Neural cell (in vitro differentiated cells): ENCODE measurements at regions not wholly inside any gene's neighbourhood (a gene's known extent, or its start where the extent isn't known, plus 50 kb on each side); places are given as distances from the start of the nearest gene placed in this dataset.

Experiments
- H2AFZ ChIP-seq: fragments of 200-600, 300-800 bp; sonication (generic), shearing (Covaris generic); 2 replicates; pipeline ENCODE4 v1.6.0; 2014; ENCODE audit warnings: low read depth, mild to moderate bottlenecking, antibody characterized with exemption, low read length, moderate library complexity
- H3F3A ChIP-seq: fragments of 200-600 bp; shearing (Covaris generic); 2 replicates; pipeline ENCODE4 v1.6.1; 2016; ENCODE audit warnings: mild to moderate bottlenecking, moderate library complexity, mixed read lengths, antibody characterized with exemption, low read length; ENCODE audit not compliant: insufficient read depth, poor library complexity, severe bottlenecking
- H3K27ac ChIP-seq: fragments of 200-600, 300-800 bp; sonication (generic), shearing (Covaris generic); 2 replicates; pipeline ENCODE4 v1.5.1; 2014; ENCODE audit warnings: mild to moderate bottlenecking, low read length, moderate library complexity
- H3K27me3 ChIP-seq: fragments of 300-800, 200-600 bp; sonication (generic), shearing (Covaris generic); 2 replicates; pipeline ENCODE4 v1.6.0; 2014; ENCODE audit warnings: mild to moderate bottlenecking, low read depth, low read length, moderate library complexity; ENCODE audit not compliant: insufficient read depth
- H3K36me3 ChIP-seq: fragments of 300-800, 200-600 bp; sonication (generic), shearing (Covaris generic); 2 replicates; pipeline ENCODE4 v1.5.1; 2014; ENCODE audit warnings: mild to moderate bottlenecking, antibody characterized with exemption, low read length, moderate library complexity; ENCODE audit not compliant: insufficient read depth
- H3K4me2 ChIP-seq: fragments of 300-800, 200-600 bp; sonication (generic), shearing (Covaris generic); 2 replicates; pipeline ENCODE4 v1.6.0; 2014; ENCODE audit warnings: mild to moderate bottlenecking, low read length
- H3K4me3 ChIP-seq: fragments of 300-800, 200-600 bp; sonication (generic), shearing (Covaris generic); 2 replicates; pipeline ENCODE4 v1.5.1; 2014; ENCODE audit warnings: mild to moderate bottlenecking, low read length, moderate library complexity
- H3K79me2 ChIP-seq: fragments of 200-600 bp; shearing (Covaris generic); replicated peaks from 2 replicates; pipeline ENCODE4 v1.6.0; 2014; ENCODE audit warnings: mild to moderate bottlenecking, low read length, moderate library complexity; ENCODE audit not compliant: insufficient read depth
- H3K9ac ChIP-seq: fragments of 300-800, 200-600 bp; sonication (generic), shearing (Covaris generic); 2 replicates; pipeline ENCODE4 v1.6.1; 2016; ENCODE audit warnings: mild to moderate bottlenecking, low read length, mixed read lengths
- H3K9me2 ChIP-seq: fragments of 200-600 bp; shearing (Covaris generic); 2 replicates; pipeline ENCODE4 v1.6.1; 2016; ENCODE audit warnings: mild to moderate bottlenecking, low read length, mixed read lengths; ENCODE audit not compliant: insufficient read depth
- H3K9me3 ChIP-seq: fragments of 200-600, 300-800 bp; sonication (generic), shearing (Covaris generic); 2 replicates; pipeline ENCODE4 v1.6.1; 2016; ENCODE audit warnings: mild to moderate bottlenecking, mixed run types, low read length, moderate library complexity, mixed read lengths
- H4K20me1 ChIP-seq: fragments of 200-600 bp; shearing (Covaris generic); 2 replicates; pipeline ENCODE4 v1.6.1; 2016; ENCODE audit warnings: mild to moderate bottlenecking, mixed run types; ENCODE audit not compliant: insufficient read depth
- CTCF ChIP-seq: fragments of 450-650 bp; IDR thresholded peaks from 2 replicates; pipeline ENCODE4 v1.5.1; 2014; ENCODE audit warnings: antibody characterized with exemption, mild to moderate bottlenecking, moderate library complexity; ENCODE audit not compliant: poor library complexity, severe bottlenecking
- EP300 ChIP-seq: fragments of 450-650 bp; conservative IDR thresholded peaks from 2 replicates; pipeline ENCODE4 v1.6.1; 2014; ENCODE audit warnings: antibody characterized with exemption, mild to moderate bottlenecking, moderate library complexity; ENCODE audit not compliant: poor library complexity, severe bottlenecking
- EZH2 ChIP-seq: fragments of 200-600, 300-800 bp; shearing (Covaris generic), sonication (generic); IDR thresholded peaks from 2 replicates; pipeline ENCODE4 v1.6.1; 2014; ENCODE audit warnings: antibody characterized with exemption, low read length, borderline replicate concordance, mild to moderate bottlenecking; ENCODE audit not compliant: insufficient read depth, poor library complexity, severe bottlenecking
- MXI1 ChIP-seq: fragments of 450-650 bp; conservative IDR thresholded peaks from 2 replicates; pipeline ENCODE4 v1.6.1; 2014; ENCODE audit warnings: antibody characterized with exemption, mild to moderate bottlenecking; ENCODE audit not compliant: poor library complexity, severe bottlenecking
- POLR2AphosphoS5 ChIP-seq: IDR thresholded peaks from 2 replicates; pipeline ENCODE4 v1.6.1; 2012
- RAD21 ChIP-seq: fragments of 450-650 bp; conservative IDR thresholded peaks from 2 replicates; pipeline ENCODE4 v1.6.1; 2014; ENCODE audit warnings: antibody characterized with exemption, mild to moderate bottlenecking, moderate library complexity
- SMC3 ChIP-seq: fragments of 450-650 bp; conservative IDR thresholded peaks from 2 replicates; pipeline ENCODE4 v1.6.1; 2014; ENCODE audit warnings: antibody characterized with exemption, mild to moderate bottlenecking, moderate library complexity; ENCODE audit not compliant: poor library complexity
- TAF1 ChIP-seq: IDR thresholded peaks from 2 replicates; pipeline ENCODE4 v1.6.1; 2012; ENCODE audit warnings: low read depth
- TF ChIP-seq, protein P1 (sequence below): IDR thresholded peaks from 2 replicates; pipeline ENCODE4 v1.6.1; 2012; ENCODE audit warnings: borderline replicate concordance

DNA sequence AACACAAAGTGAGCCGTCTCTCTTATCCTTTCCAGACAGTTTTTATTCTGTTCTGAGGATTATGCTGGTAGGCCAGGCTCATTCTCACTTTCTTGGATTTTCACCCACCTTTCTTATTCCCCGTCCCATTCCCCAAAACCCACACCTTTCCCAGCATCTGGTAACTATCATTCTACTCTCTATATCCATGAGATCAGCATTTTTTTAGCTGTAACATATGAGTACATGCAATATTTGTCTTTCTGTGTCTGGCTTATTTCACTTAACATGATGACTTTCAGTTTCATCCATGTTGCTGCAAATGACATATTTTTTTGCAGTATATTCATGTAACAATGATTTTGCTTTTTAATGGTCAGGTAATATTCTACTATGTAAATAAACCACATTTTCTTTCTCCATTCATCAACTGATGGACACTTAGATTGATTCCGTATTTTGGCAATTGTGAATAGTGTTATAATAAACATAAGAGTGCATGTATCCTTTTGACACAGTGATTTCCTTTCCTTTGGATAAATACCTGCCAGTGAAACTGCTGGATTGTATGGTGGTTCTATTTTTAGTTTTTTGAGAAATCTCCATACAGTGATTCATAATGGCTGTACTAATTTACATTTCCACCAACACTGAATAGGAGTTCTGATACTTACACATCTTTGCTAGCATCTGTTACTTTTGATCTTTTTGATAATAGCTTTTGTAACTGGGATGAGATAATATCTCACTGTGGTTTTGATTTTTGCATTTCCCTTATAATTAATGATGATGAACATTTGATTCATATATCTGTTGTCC is 289.3 kb downstream of the RPRM start:
- Histone ChIP-seq H3K4me2 (no peak overlapping the region), H2AFZ (no peak overlapping the region), H3F3A (no peaks in the 10 kb centered on the region), H3K27me3 (no peaks in the 10 kb centered on the region), H3K27ac (no peak overlapping the region), H3K9ac (no peak overlapping the region), H4K20me1 (no peaks in the 10 kb centered on the region), H3K9me2 (no peaks in the 10 kb centered on the region), H3K9me3 (no peaks in the 10 kb centered on the region), H3K36me3 (no peaks in the 10 kb centered on the region), H3K4me3 (no peak overlapping the region), H3K79me2 (no peaks in the 10 kb centered on the region)
- TF ChIP-seq POLR2AphosphoS5 (no peak), CTCF (no peak), SMC3 (no peak)

DNA sequence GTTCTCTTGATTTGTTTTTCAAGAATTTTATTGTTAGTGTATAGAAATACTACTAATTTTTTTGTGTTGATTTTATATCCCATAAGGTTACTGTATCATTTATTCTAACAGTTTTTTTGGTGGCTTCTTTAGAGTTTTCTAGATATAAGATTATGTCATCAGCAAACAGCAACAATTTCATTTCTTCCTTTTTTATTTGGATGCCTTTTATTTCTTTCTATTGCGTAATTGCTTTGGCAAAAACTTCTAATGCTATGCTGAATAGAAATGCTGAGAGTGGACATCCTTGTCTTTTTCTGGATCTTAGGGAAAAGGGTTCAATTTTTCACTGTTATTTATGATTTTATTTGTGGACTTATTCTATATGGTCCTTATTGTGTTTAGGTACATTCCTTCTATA is 298.8 kb downstream of the RPRM start:
- Histone ChIP-seq H3K27ac (no peak overlapping the region), H2AFZ (no peak overlapping the region), H3K79me2 (no peaks in the 10 kb centered on the region), H3F3A (no peaks in the 10 kb centered on the region), H3K27me3 (no peaks in the 10 kb centered on the region), H3K36me3 (no peaks in the 10 kb centered on the region), H3K4me2 (no peak overlapping the region), H3K9me3 (no peaks in the 10 kb centered on the region), H3K4me3 (no peak overlapping the region), H3K9me2 (no peaks in the 10 kb centered on the region), H3K9ac (no peak overlapping the region), H4K20me1 (no peaks in the 10 kb centered on the region)
- TF ChIP-seq POLR2AphosphoS5 (no peak), MXI1 (no peak), RAD21 (no peak), EZH2 (no peak), TAF1 (no peak), SMC3 (no peak), CTCF (no peak), EP300 (no peak)
- TF ChIP-seq, protein P1, sequence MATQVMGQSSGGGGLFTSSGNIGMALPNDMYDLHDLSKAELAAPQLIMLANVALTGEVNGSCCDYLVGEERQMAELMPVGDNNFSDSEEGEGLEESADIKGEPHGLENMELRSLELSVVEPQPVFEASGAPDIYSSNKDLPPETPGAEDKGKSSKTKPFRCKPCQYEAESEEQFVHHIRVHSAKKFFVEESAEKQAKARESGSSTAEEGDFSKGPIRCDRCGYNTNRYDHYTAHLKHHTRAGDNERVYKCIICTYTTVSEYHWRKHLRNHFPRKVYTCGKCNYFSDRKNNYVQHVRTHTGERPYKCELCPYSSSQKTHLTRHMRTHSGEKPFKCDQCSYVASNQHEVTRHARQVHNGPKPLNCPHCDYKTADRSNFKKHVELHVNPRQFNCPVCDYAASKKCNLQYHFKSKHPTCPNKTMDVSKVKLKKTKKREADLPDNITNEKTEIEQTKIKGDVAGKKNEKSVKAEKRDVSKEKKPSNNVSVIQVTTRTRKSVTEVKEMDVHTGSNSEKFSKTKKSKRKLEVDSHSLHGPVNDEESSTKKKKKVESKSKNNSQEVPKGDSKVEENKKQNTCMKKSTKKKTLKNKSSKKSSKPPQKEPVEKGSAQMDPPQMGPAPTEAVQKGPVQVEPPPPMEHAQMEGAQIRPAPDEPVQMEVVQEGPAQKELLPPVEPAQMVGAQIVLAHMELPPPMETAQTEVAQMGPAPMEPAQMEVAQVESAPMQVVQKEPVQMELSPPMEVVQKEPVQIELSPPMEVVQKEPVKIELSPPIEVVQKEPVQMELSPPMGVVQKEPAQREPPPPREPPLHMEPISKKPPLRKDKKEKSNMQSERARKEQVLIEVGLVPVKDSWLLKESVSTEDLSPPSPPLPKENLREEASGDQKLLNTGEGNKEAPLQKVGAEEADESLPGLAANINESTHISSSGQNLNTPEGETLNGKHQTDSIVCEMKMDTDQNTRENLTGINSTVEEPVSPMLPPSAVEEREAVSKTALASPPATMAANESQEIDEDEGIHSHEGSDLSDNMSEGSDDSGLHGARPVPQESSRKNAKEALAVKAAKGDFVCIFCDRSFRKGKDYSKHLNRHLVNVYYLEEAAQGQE, result no peak
